Stimulated activated naive B cell treated with anti-CD40 and anti-IgM and Interleukin-4, amounts not matched to agents 10 μg/mL and 1 μg/mL and 100 μg/mL, for 72 hours (primary cell): ENCODE measurements at regions not wholly inside any gene's neighbourhood (a gene's known extent, or its start where the extent isn't known, plus 50 kb on each side); places are given as distances from the start of the nearest gene placed in this dataset.

Source experiments
- ATAC-seq, 2 donors: fragments of 150-1000 bp; cut with Tn5 transposase; replicated peaks; 2 replicates each; pipeline ENCODE4 v1.10.0; 2021; ENCODE audit warnings: moderate library complexity in 1 of 2
- DNase-seq: peaks from one replicate; pipeline ENCODE4 v3.0.0; 2021
- H3K27ac Mint-ChIP-seq: one replicate; pipeline ENCODE4 v1.8.0; 2022; ENCODE audit warnings: mild to moderate bottlenecking, mixed read lengths
- H3K27me3 Mint-ChIP-seq, 2 donors: one replicate each; pipeline ENCODE4 v1.8.0; 2022; ENCODE audit warnings: mixed read lengths in 2 of 2
- H3K36me3 Mint-ChIP-seq, 2 donors: one replicate each; pipeline ENCODE4 v1.8.0; 2022; ENCODE audit warnings: mixed read lengths in 2 of 2, mild to moderate bottlenecking in 1 of 2
- H3K4me1 Mint-ChIP-seq, 2 donors: one replicate each; pipeline ENCODE4 v1.8.0; 2022; ENCODE audit warnings: mixed read lengths in 2 of 2, mild to moderate bottlenecking in 1 of 2
- H3K4me3 Mint-ChIP-seq, 2 donors: one replicate each; pipeline ENCODE4 v1.8.0; 2022; ENCODE audit warnings: mild to moderate bottlenecking in 2 of 2, mixed read lengths in 2 of 2, moderate library complexity in 1 of 2
- H3K9me3 Mint-ChIP-seq, 2 donors: one replicate each; pipeline ENCODE4 v1.8.0; 2022; ENCODE audit warnings: mixed read lengths in 2 of 2, mild to moderate bottlenecking in 1 of 2

GRCh38 chr11:29842061-29842460, 174.8 kb downstream of the KCNA4 start:
- Mint-ChIP-seq H3K27ac (no peak overlapping the region), H3K36me3 (no peaks in the 10 kb centered on the region), H3K27me3 (no peaks in the 10 kb centered on the region), H3K9me3 (peaks cover 0 to 3% of the 10 kb centered on the region in 2 donors), H3K4me3 (no peak overlapping the region), H3K4me1 (no peaks in the 10 kb centered on the region)
- ATAC-seq, result no peak
- no peak for DNase-seq

- H3K27ac Mint-ChIP-seq, result no peak overlapping the region
- ATAC-seq (no peak), DNase-seq (no peak)
- no peaks in the 10 kb centered on the region for H3K27me3 Mint-ChIP-seq
- no peak overlapping the region for H3K4me3 Mint-ChIP-seq
- no peaks in the 10 kb centered on the region for H3K4me1 Mint-ChIP-seq
- peaks cover 2 to 8% of the 10 kb centered on the region in 2 donors for H3K9me3 Mint-ChIP-seq
- H3K36me3 Mint-ChIP-seq, result no peaks in the 10 kb centered on the region
Observed at GRCh38 chr11:29826878-29827277, 190.0 kb downstream of the KCNA4 start.

- no peak for DNase-seq
- Mint-ChIP-seq H3K4me1 (no peaks in the 10 kb centered on the region), H3K27ac (no peak overlapping the region), H3K9me3 (peaks cover 7 to 9% of the 10 kb centered on the region in 2 donors), H3K27me3 (no peaks in the 10 kb centered on the region), H3K4me3 (no peak overlapping the region), H3K36me3 (no peaks in the 10 kb centered on the region)
- ATAC-seq, result no peak
Observed at GRCh38 chr11:29816359-29816758, 200.5 kb downstream of the KCNA4 start.

- DNase-seq (no peak), ATAC-seq (no peak)
- no peaks in the 10 kb centered on the region for H3K36me3 Mint-ChIP-seq
- no peak overlapping the region for H3K27ac Mint-ChIP-seq
- H3K4me3 Mint-ChIP-seq, result no peak overlapping the region
- H3K27me3 Mint-ChIP-seq, result no peaks in the 10 kb centered on the region
- H3K9me3 Mint-ChIP-seq, result peaks cover under 1 to 6% of the 10 kb centered on the region in 2 donors
- no peaks in the 10 kb centered on the region for H3K4me1 Mint-ChIP-seq
Observed at GRCh38 chr11:29809121-29809520, 207.7 kb downstream of the KCNA4 start.

GRCh38 chr11:29802522-29802921, 214.3 kb downstream of the KCNA4 start:
- H3K9me3 Mint-ChIP-seq, result peaks cover 0 to 6% of the 10 kb centered on the region in 2 donors
- H3K4me1 Mint-ChIP-seq, result no peaks in the 10 kb centered on the region
- no peaks in the 10 kb centered on the region for H3K36me3 Mint-ChIP-seq
- ATAC-seq, result no peak
- DNase-seq, result no peak
- no peaks in the 10 kb centered on the region for H3K27me3 Mint-ChIP-seq
- no peak overlapping the region for H3K4me3 Mint-ChIP-seq
- no peak overlapping the region for H3K27ac Mint-ChIP-seq

- Mint-ChIP-seq H3K27me3 (no peaks in the 10 kb centered on the region), H3K36me3 (no peaks in the 10 kb centered on the region), H3K4me1 (no peaks in the 10 kb centered on the region), H3K9me3 (peaks cover 0 to 8% of the 10 kb centered on the region in 2 donors), H3K4me3 (no peak overlapping the region), H3K27ac (no peak overlapping the region)
- no peak for ATAC-seq
- no peak for DNase-seq
Observed at GRCh38 chr11:29801561-29801960, 215.3 kb downstream of the KCNA4 start.

- no peak overlapping the region for H3K27ac Mint-ChIP-seq
- peaks cover 0 to 3% of the 10 kb centered on the region in 2 donors for H3K9me3 Mint-ChIP-seq
- H3K4me3 Mint-ChIP-seq, result no peak overlapping the region
- no peaks in the 10 kb centered on the region for H3K4me1 Mint-ChIP-seq
- no peak for DNase-seq
- H3K36me3 Mint-ChIP-seq, result no peaks in the 10 kb centered on the region
- H3K27me3 Mint-ChIP-seq, result no peaks in the 10 kb centered on the region
- no peak for ATAC-seq
Observed at GRCh38 chr11:29786092-29786491, 230.7 kb downstream of the KCNA4 start.

GRCh38 chr11:29783506-29783905, 233.3 kb downstream of the KCNA4 start:
- H3K27me3 Mint-ChIP-seq, result no peaks in the 10 kb centered on the region
- H3K9me3 Mint-ChIP-seq, result peaks cover 0 to 3% of the 10 kb centered on the region in 2 donors
- H3K27ac Mint-ChIP-seq, result no peak overlapping the region
- no peak for DNase-seq
- no peaks in the 10 kb centered on the region for H3K36me3 Mint-ChIP-seq
- no peaks in the 10 kb centered on the region for H3K4me1 Mint-ChIP-seq
- no peak overlapping the region for H3K4me3 Mint-ChIP-seq
- ATAC-seq, result no peak

- Mint-ChIP-seq H3K27ac (no peak overlapping the region), H3K4me3 (no peak overlapping the region), H3K9me3 (peaks cover 0 to 3% of the 10 kb centered on the region in 2 donors), H3K27me3 (no peaks in the 10 kb centered on the region), H3K4me1 (no peaks in the 10 kb centered on the region), H3K36me3 (no peaks in the 10 kb centered on the region)
- ATAC-seq (no peak), DNase-seq (no peak)
Observed at GRCh38 chr11:29782447-29782846, 234.4 kb downstream of the KCNA4 start.

- Mint-ChIP-seq H3K27me3 (no peaks in the 10 kb centered on the region), H3K27ac (no peak overlapping the region), H3K9me3 (peaks cover 0 to 3% of the 10 kb centered on the region in 2 donors), H3K4me1 (no peaks in the 10 kb centered on the region), H3K36me3 (no peaks in the 10 kb centered on the region), H3K4me3 (no peak overlapping the region)
- no peak for DNase-seq
- ATAC-seq, result no peak
Observed at GRCh38 chr11:29781268-29781667, 235.6 kb downstream of the KCNA4 start.

- ATAC-seq (no peak), DNase-seq (no peak)
- H3K4me3 Mint-ChIP-seq, result no peak overlapping the region
- no peaks in the 10 kb centered on the region for H3K36me3 Mint-ChIP-seq
- H3K9me3 Mint-ChIP-seq, result peaks cover 0 to 3% of the 10 kb centered on the region in 2 donors
- no peaks in the 10 kb centered on the region for H3K27me3 Mint-ChIP-seq
- H3K27ac Mint-ChIP-seq, result no peak overlapping the region
- no peaks in the 10 kb centered on the region for H3K4me1 Mint-ChIP-seq
Observed at GRCh38 chr11:29780756-29781155, 236.1 kb downstream of the KCNA4 start.

GRCh38 chr11:29773656-29774264, 243.1 kb downstream of the KCNA4 start:
- Mint-ChIP-seq H3K36me3 (no peaks in the 10 kb centered on the region), H3K27me3 (no peaks in the 10 kb centered on the region), H3K9me3 (peaks cover under 1 to 4% of the 10 kb centered on the region in 2 donors), H3K4me1 (no peaks in the 10 kb centered on the region), H3K4me3 (no peak overlapping the region), H3K27ac (no peak overlapping the region)
- DNase-seq, result no peak
- no peak for ATAC-seq

- H3K9me3 Mint-ChIP-seq, result peaks cover 6 to 7% of the 10 kb centered on the region in 2 donors
- no peak overlapping the region for H3K27ac Mint-ChIP-seq
- ATAC-seq (no peak), DNase-seq (no peak)
- no peaks in the 10 kb centered on the region for H3K27me3 Mint-ChIP-seq
- no peaks in the 10 kb centered on the region for H3K36me3 Mint-ChIP-seq
- H3K4me1 Mint-ChIP-seq, result no peaks in the 10 kb centered on the region
- H3K4me3 Mint-ChIP-seq, result no peak overlapping the region
Observed at GRCh38 chr11:29756871-29757270, 260.0 kb downstream of the KCNA4 start.

- Mint-ChIP-seq H3K4me3 (no peak overlapping the region), H3K9me3 (peaks cover 4% of the 10 kb centered on the region in 2 donors), H3K4me1 (no peaks in the 10 kb centered on the region), H3K27ac (no peak overlapping the region), H3K36me3 (no peaks in the 10 kb centered on the region), H3K27me3 (no peaks in the 10 kb centered on the region)
- DNase-seq, result no peak
- no peak for ATAC-seq
Observed at GRCh38 chr11:29755474-29755873, 261.4 kb downstream of the KCNA4 start.

GRCh38 chr11:29751618-29752017, 265.2 kb downstream of the KCNA4 start:
- Mint-ChIP-seq H3K36me3 (no peaks in the 10 kb centered on the region), H3K9me3 (peaks cover 0 to 2% of the 10 kb centered on the region in 2 donors), H3K27ac (no peak overlapping the region), H3K27me3 (no peaks in the 10 kb centered on the region), H3K4me1 (no peaks in the 10 kb centered on the region), H3K4me3 (no peak overlapping the region)
- ATAC-seq (no peak), DNase-seq (no peak)

- ATAC-seq (no peak), DNase-seq (no peak)
- no peaks in the 10 kb centered on the region for H3K27me3 Mint-ChIP-seq
- peaks cover 0 to 5% of the 10 kb centered on the region in 2 donors for H3K9me3 Mint-ChIP-seq
- H3K36me3 Mint-ChIP-seq, result no peaks in the 10 kb centered on the region
- H3K27ac Mint-ChIP-seq, result no peak overlapping the region
- H3K4me3 Mint-ChIP-seq, result no peak overlapping the region
- no peaks in the 10 kb centered on the region for H3K4me1 Mint-ChIP-seq
Observed at GRCh38 chr11:29750392-29750791, 266.4 kb downstream of the KCNA4 start.
